Renal cortex interstitium (tissue), 11 donors: ENCODE measurements at regions not wholly inside any gene's neighbourhood (a gene's known extent, or its start where the extent isn't known, plus 50 kb on each side); places are given as distances from the start of the nearest gene placed in this dataset.
"Not testable (repeated sequence)": the region's sequence is repeated elsewhere in the genome, so short reads cannot be mapped to it uniquely, and the experiment has no call there.

ENCODE experiments used
- DNase-seq, 11 donors: peaks; one replicate each; pipeline ENCODE4 v3.0.0-alpha.2; 2013; ENCODE audit warnings: low read depth in 9 of 11, low spot score in 4 of 11; ENCODE audit errors: extremely low read depth in 1 of 11

DNA sequence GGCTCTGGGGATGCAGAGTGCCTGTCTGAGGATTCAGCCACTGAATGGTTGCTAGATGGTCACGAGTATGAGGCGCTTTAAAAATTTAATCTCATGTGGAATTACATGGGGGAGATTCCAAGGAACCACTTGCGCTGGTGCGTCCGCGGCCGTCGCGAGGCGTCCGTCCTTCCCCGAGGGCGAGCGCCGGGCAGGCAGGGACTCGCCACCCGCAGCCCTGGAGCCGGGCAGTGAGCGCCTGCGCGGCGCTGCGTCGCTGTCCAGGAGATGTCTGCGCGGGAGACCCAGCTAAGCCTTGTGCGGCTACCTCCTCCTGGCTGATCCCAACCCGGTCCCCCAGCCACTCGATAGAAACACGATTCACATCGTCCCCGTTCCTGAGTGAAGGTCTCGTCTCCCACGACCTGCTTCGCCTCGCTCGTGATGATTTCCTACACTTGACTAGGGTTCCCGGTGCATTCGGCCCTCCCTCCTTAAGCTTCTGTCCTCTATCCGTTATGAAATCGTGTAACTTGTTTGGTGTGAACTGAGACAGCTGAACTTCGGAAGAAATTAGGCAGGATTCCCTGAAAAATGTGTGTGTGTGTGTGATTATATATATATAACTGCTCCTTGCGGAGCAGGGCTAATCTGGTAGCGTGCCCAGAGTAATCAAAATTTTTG lies 536.4 kb downstream of the PRIM2 start:
- peak in 5 of 11 donors; percentile 0 to 5 (median 1) for DNase-seq

DNA sequence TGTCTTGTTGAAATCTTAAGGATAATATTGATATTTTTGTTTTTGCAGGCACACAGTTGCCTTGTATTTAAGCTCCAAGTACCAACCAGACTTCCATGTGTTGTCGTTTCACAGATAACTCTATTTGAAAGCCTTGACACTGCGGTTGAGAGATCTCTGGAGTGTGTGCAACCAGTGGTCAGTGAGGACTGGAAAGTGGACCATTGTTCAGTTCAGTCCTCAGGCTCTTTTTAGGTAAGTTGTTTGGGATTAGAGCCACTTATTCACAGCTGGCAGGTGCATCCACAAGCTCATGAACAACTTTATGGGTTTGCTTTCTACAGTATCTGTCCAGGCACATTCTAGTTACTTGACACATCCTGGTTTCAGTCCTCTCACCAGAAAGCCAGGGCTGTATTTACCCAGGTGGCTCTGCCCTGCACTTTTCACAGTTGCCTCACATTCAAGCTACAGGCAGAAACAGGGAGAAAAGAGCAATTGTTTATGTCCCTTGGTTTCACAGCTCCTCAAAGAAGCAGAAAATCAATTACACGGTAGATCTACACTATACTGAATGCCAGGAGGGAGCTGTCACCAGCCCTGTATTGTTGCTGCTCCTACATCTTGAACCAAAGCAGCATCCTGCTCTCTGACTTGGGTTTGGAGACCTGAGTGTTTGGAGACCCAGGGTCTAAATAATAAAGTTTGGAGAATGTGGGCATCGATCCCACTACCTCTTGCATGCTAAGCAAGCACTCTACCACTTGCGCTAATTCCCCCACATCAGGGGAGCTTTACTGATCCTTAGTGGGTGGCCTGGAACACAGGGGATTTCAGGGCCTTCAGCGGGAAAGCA lies 543.3 kb downstream of the PRIM2 start:
- not testable (repeated sequence) for DNase-seq

DNA sequence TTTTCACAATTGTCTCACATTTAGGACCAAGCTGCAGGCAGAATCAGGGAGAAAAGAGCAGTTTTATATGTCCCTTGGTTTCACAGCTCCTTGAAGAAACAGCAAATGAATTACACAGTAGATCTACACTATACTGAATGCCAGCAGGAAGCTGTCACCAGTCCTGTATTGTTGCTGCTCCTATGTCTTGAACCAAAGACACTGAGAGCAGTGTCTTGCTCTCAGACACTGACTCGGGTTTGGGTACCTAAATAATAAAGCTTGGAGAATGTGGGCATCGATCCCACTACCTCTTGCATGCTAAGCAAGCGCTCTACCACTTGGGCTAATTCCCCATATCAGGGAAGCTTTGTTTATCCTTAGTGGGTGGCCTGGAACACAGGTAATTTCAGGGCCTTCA lies 552.7 kb downstream of the PRIM2 start:
- not testable (repeated sequence) for DNase-seq

GRCh38 chr6:57873424-57873823 lies 556.0 kb downstream of the PRIM2 start:
- DNase-seq: not testable (repeated sequence)

DNA sequence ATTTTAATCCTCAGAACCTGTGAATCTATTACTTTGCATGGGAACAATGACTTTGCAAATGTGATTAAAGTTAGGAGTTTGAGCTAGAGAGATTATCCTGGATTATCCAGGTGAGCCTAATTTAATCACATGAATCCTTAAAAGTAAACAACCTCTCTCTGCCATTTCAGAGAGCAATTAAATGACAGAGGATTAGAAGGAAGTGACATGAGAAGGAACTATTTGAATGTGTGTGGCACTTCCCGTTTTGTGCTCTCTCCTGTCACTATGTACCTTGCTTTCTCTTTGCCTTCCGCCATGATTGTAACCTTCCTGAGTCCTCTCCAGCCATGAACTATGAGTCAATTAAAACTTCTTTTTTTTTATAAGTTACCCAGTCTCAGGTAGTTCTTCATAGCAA lies 559.2 kb downstream of the PRIM2 start:
- DNase-seq: not testable (repeated sequence)

DNA sequence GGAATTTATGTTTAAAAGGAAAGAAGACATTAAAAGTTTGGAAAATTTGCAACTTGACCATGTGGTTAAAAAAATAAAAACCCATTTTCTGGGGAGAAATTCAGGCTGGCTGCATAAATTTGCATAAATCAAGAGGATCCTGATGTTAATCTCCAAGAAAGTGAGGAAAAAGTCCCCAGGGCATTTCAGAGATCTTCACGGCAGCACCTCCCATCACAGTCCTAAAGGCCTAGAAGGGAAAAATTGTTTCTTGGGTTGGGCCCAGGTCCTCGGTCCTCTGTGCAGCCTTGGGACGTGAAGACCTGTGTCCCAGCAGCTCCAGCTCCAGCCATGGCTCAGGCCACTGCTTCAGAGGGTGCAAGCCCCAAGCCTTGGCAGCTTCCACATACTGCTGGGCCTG lies 560.3 kb downstream of the PRIM2 start:
- DNase-seq: not testable (repeated sequence)

DNA sequence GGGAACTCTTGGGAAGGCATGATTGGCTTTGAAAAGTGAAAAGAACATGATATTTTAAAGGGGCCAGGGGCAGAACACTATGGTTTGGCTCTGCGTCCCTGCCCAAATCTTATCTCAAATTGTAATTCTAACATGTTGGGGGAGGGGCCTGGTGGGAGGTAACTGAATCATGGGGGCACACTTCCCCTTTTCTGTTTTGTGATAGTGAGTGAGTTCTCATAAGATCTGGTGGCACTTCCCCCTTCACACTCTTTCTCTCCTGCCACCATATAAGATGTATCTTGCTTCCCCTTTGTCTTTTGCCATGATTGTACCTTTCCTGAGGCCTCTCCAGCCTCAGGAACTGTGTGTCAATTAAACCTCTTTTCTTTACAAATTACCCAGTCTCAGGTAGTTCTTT lies 561.4 kb downstream of the PRIM2 start:
- not testable (repeated sequence) for DNase-seq

DNA sequence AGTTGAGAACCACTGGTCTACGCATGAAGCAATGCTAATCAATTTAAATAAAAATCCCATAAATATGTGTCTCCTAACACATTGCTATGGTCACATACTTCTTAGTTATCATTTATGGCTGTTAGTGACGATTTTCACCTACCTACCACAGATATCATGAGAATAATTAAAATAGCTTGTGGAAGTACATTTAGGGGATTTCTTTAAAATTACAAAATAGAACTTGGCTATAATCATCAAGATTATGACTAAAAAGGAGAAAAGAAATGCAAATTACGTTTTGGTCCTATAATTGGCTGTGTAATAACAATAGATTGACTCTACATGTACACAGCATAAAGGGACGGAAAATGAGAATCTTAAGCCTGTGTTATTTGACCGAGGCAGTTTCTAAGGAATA lies 581.4 kb downstream of the PRIM2 start:
- DNase-seq: not testable (repeated sequence)

GRCh38 chr6:57900687-57901399 lies 583.4 kb downstream of the PRIM2 start:
- DNase-seq: not testable (repeated sequence)

DNA sequence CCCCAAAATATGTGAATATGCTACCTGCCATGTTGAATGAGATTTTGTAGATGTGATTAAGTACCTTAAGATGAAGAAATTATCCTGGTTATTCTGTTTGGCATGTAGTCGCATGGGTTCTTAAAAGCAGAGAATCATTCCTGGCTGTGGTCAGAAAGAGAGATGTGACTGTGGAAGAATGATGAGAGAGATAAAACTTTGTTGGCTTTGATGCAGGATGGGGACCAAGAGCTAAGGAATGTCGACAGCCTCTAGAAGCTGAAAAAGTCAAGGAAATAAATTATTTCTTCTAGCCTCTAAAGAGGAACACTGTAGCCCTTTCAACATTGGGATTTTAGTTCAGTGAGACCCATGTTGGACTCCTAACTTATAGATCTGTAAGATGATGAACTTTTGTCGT lies 584.0 kb downstream of the PRIM2 start:
- not testable (repeated sequence) for DNase-seq

DNA sequence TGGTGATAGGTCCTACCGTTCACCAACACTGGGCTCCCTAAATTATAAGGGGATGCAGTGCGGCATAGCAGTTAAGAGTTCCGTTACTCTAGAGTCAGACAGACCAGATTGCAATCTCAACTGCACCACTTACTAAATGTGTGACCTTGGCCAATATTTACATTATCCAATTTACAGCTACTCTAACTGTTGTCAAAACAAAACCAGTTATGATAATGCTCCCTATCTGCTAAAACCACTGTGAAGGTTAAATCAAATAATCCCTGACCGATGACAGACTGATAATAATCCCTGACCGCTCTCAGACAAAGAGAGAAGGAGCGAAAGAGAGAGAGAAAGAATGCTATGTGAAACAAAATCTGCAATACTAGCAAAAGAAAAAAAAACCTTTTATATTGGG lies 586.9 kb downstream of the PRIM2 start:
- DNase-seq: not testable (repeated sequence)

DNA sequence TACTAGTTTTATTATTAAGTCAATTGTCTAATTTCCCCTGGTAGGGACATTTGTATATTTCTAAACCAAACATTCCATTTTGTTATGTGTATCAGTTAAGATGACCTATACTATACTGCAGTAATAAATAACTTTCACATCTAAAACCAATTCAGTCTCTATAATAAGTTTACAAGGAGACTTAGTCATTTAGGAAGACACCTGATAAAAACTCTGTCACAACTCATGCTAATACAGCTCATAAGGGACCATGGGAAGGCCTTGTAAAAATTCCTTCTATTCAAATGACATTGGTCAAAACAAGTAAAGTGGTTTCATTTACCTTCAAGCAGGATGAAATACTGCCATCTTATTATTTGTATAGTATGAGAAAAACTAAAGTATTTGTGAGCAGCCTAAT lies 597.9 kb downstream of the PRIM2 start:
- DNase-seq: not testable (repeated sequence)

GRCh38 chr6:57942966-57943365 lies 625.5 kb downstream of the PRIM2 start:
- not testable (repeated sequence) for DNase-seq

- DNase-seq: not testable (repeated sequence)
Measured at GRCh38 chr6:57946084-57946768, 628.8 kb downstream of the PRIM2 start.

DNA sequence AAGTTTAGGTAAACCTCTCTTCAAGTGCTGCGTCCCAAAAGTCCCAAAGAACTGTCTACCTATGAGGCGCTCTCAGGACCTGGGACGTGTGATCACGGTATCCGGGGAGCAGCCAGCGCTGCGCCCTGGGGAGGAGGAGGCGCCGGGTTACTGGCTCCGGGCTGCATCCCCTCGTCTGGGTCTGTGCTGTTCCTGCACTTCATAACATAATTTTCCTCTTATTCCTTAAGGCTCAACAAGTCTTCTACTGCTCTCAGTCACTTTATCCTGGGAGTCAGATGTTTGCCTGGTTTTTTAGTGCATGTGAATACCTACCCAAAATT lies 629.3 kb downstream of the PRIM2 start:
- DNase-seq: not testable (repeated sequence)

DNA sequence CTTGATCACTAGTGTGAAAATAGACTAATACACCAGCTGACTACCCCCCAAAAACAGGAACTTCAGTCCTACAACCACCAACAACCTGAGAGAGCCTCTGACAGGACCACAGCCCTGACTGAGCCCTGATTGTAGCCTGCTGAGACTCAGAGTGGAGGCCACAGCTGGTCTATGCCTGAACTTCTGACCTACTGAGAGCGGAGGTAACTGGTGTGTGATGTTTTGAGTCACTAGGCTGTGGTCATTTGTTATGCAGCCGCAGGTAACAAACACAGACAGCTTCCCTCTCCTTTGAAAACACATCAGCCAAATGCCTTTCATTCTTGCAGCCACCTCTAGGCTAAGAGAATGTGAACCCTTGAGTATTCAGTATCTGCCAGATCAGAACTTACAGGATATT lies 631.1 kb downstream of the PRIM2 start:
- not testable (repeated sequence) for DNase-seq

GRCh38 chr6:57950430-57950829 lies 633.0 kb downstream of the PRIM2 start:
- DNase-seq: not testable (repeated sequence)

DNA sequence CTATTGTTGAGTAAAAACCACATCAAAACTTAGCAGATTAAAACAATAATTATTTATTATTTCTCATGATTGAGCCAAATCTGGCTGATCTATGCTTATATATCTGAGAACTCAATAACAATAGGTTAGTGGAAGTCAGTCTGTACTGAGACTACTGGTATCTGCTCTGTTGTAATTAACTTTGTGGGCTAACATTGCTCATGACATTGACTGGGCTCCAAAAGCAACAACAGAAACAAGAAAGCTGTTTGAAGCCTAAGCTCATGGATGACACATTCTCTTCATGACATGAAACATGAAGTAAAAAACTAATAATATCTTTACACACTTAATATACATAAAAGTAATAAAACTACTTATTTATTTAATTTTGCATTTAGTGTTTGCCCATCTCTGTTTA lies 649.3 kb downstream of the PRIM2 start:
- DNase-seq: not testable (repeated sequence)

GRCh38 chr6:57971956-57972355 lies 654.5 kb downstream of the PRIM2 start:
- not testable (repeated sequence) for DNase-seq
